HepG2 (cell line): ENCODE measurements at regions not wholly inside any gene's neighbourhood (a gene's known extent, or its start where the extent isn't known, plus 50 kb on each side); places are given as distances from the start of the nearest gene placed in this dataset.

Experiments
- ATAC-seq: fragments of 200-7000 bp; cut with Tn5 transposase; 3 replicates; pipeline ENCODE4 v1.9.1; 2020; ENCODE audit warnings: mild to moderate bottlenecking, moderate library complexity
- BruUV-seq: library from RNA; stranded (reverse); fragments of 400-500 nt; replicated peaks from 2 replicates; lab custom pipeline; 2021; lab: Mats Ljungman, UMichigan
- CTCF ChIA-PET: fragments of 300-600 bp; formaldehyde crosslinking; extraction: SDS; loops from one replicate; lab custom pipeline; 2021; ENCODE audit warnings: low total read pairs, inconsistent platforms, low intra/inter-chr PET ratio; lab: Yijun Ruan, JAX
- POLR2A ChIA-PET: fragments of 350-600 bp; sonication (Branson Sonifier 250); formaldehyde crosslinking; loops from one replicate; lab custom pipeline; 2020; ENCODE audit warnings: antibody characterized with exemption, inconsistent platforms; lab: Yijun Ruan, JAX
- DNase-seq: peaks from one replicate; pipeline ENCODE4 v3.0.0-alpha.2; 2015; ENCODE audit warnings: low spot score
- FAIRE-seq: peaks from 3 replicates; lab custom pipeline; 2011; peaks lifted over from hg19 to GRCh38; lab: Jason Lieb, UNC
- H2AFZ ChIP-seq: one replicate; pipeline ENCODE4 v1.6.1; 2011; ENCODE audit warnings: low read length, inconsistent platforms
- H3K27ac ChIP-seq: fragments of 300-600 bp; 3 replicates; pipeline ENCODE4 v1.8.0; 2011; ENCODE audit warnings: mixed run types, mild to moderate bottlenecking, mixed read lengths, low read length, inconsistent platforms; ENCODE audit not compliant: insufficient read depth; ENCODE audit errors: extremely low read length
- H3K27me3 ChIP-seq, 2 experiments: fragments of 200-600 bp in 1 of 2; 2 replicates in 1 of 2; 3 replicates in 1 of 2; pipeline versions ENCODE4 v1.6.0 to v1.8.0; 2011; ENCODE audit warnings: low read length in 2 of 2, mild to moderate bottlenecking in 2 of 2, moderate library complexity in 2 of 2, inconsistent platforms in 1 of 2; ENCODE audit not compliant: insufficient read depth in 2 of 2, control insufficient read depth in 1 of 2
- H3K36me3 ChIP-seq, 2 experiments: fragments of 200-600 bp in 1 of 2; replicated peaks in 1 of 2; 2 replicates in 1 of 2; 3 replicates in 1 of 2; pipeline versions ENCODE4 v1.5.1 to v1.8.0; 2011; ENCODE audit warnings: low read length in 2 of 2, inconsistent platforms in 1 of 2; ENCODE audit not compliant: insufficient read depth in 2 of 2, control insufficient read depth in 1 of 2
- H3K4me1 ChIP-seq: 2 replicates; pipeline ENCODE4 v1.5.1; 2012; ENCODE audit warnings: low read length, inconsistent platforms; ENCODE audit not compliant: insufficient read depth
- H3K4me2 ChIP-seq: 2 replicates; pipeline ENCODE4 v1.6.0; 2011; ENCODE audit warnings: low read depth, low read length, inconsistent platforms
- H3K4me3 ChIP-seq, 3 experiments: fragments of 200-600 bp in 1 of 3; sonication (generic), shearing (Covaris generic) in 1 of 3; replicated peaks in 1 of 3; 2 replicates each; pipeline ENCODE4 v1.5.1; 2011 to 2016; ENCODE audit warnings: low read length in 3 of 3, inconsistent platforms in 2 of 3, low read depth in 2 of 3, mild to moderate bottlenecking in 2 of 3, control low read depth in 1 of 3, mixed read lengths in 1 of 3; ENCODE audit not compliant: insufficient read depth in 1 of 3
- H3K79me2 ChIP-seq: one replicate; pipeline ENCODE4 v1.6.1; 2011; ENCODE audit warnings: low read length, inconsistent platforms; ENCODE audit not compliant: insufficient read depth
- H3K9ac ChIP-seq: 2 replicates; pipeline ENCODE4 v1.6.0; 2011; ENCODE audit warnings: mild to moderate bottlenecking, low read depth, low read length, inconsistent platforms; ENCODE audit not compliant: insufficient read depth
- H3K9me3 ChIP-seq: 2 replicates; pipeline ENCODE4 v1.5.1; 2012; ENCODE audit warnings: mild to moderate bottlenecking, low read length
- H4K20me1 ChIP-seq: 2 replicates; pipeline ENCODE4 v1.6.0; 2011; ENCODE audit warnings: inconsistent platforms, mild to moderate bottlenecking, low read length, moderate library complexity; ENCODE audit not compliant: insufficient read depth
- CC2D1A ChIP-seq: sonication (generic); formaldehyde crosslinking; IDR thresholded peaks from 2 replicates; pipeline ENCODE4 v1.8.1; 2023; ENCODE audit warnings: mild to moderate bottlenecking, missing genetic modification reagents
- FOSL1 ChIP-seq: sonication (generic); formaldehyde crosslinking; IDR thresholded peaks from 2 replicates; pipeline ENCODE4 v1.9.0; 2021; ENCODE audit warnings: missing genetic modification reagents, borderline replicate concordance
- FOXA3 ChIP-seq: IDR thresholded peaks from 2 replicates; pipeline ENCODE4 v1.6.1; 2016; ENCODE audit warnings: missing genetic modification reagents, missing compliant biosample characterization
- GPBP1L1 ChIP-seq: sonication (generic); formaldehyde crosslinking; IDR thresholded peaks from 2 replicates; pipeline ENCODE4 v1.5.0; 2020; ENCODE audit warnings: mild to moderate bottlenecking, missing genetic modification reagents
- HOXD1 ChIP-seq: sonication (generic); formaldehyde crosslinking; IDR thresholded peaks from 2 replicates; pipeline ENCODE4 v1.5.0; 2020; ENCODE audit warnings: missing genetic modification reagents
- LRRFIP1 ChIP-seq: sonication (generic); formaldehyde crosslinking; conservative IDR thresholded peaks from 2 replicates; pipeline ENCODE4 v1.4.0; 2020; ENCODE audit warnings: missing genetic modification reagents
- POLR2A ChIP-seq, 2 experiments: IDR thresholded peaks; 2 replicates each; pipeline ENCODE4 v1.6.1; 2011; ENCODE audit warnings: low read depth in 2 of 2, low read length in 2 of 2, mild to moderate bottlenecking in 1 of 2, moderate library complexity in 1 of 2; ENCODE audit not compliant: insufficient read depth in 1 of 2
- RFXANK ChIP-seq: IDR thresholded peaks from 2 replicates; pipeline ENCODE4 v1.6.1; 2016
- SMYD3 ChIP-seq: sonication (generic); formaldehyde crosslinking; IDR thresholded peaks from 2 replicates; pipeline ENCODE4 v1.8.1; 2023; ENCODE audit warnings: mild to moderate bottlenecking, missing genetic modification reagents
- TRIM24 ChIP-seq: sonication (generic); formaldehyde crosslinking; IDR thresholded peaks from 2 replicates; pipeline ENCODE4 v1.8.0; 2022; ENCODE audit warnings: mild to moderate bottlenecking, missing genetic modification reagents
- WIZ ChIP-seq: sonication (generic); formaldehyde crosslinking; IDR thresholded peaks from 2 replicates; pipeline ENCODE4 v1.5.1; 2020; ENCODE audit warnings: mild to moderate bottlenecking, missing genetic modification reagents
- ZNF326 ChIP-seq: sonication (generic); formaldehyde crosslinking; IDR thresholded peaks from 2 replicates; pipeline ENCODE4 v1.4.0; 2020; ENCODE audit warnings: missing genetic modification reagents, borderline replicate concordance
- ZNF576 ChIP-seq: sonication (generic); formaldehyde crosslinking; IDR thresholded peaks from 2 replicates; pipeline ENCODE4 v1.4.0; 2020; ENCODE audit warnings: mild to moderate bottlenecking, missing genetic modification reagents
- WGBS: methylation state at CpG from one replicate; pipeline ENCODE4 v1.1.6; 2017; ENCODE audit warnings: low lambda C conversion rate; 5-methylcytosine and 5-hydroxymethylcytosine counted together
- in situ Hi-C: cut with HindIII; loops from 2 replicates; pipeline ENCODE4 v1.10.0; 2017; ENCODE audit warnings: low pct_unique_long_range_greater_than_20kb; ENCODE audit not compliant: extremely low pct_ligation_motif_present
- intact Hi-C: fragments of 100-400 bp; cut with micrococcal nuclease; formaldehyde crosslinking; loops from one replicate; pipeline ENCODE4 v1.10.0; 2022; ENCODE audit not compliant: unreplicated experiment

- TF ChIP-seq GPBP1L1 (CRISPR knock-in tag) (no peak), FOXA3 (CRISPR knock-in tag) (no peak), CC2D1A (no peak), SMYD3 (no peak), ZNF576 (CRISPR knock-in tag) (no peak), ZNF326 (CRISPR knock-in tag) (no peak), HOXD1 (no peak), WIZ (CRISPR knock-in tag) (no peak), LRRFIP1 (CRISPR knock-in tag) (no peak)
Observed at GRCh38 chr21:28489162-28489561, 503.5 kb downstream of the LTN1 start (continued).

GRCh38 chr21:28487455-28488070 lies 505.1 kb downstream of the LTN1 start:
- H3K4me1 ChIP-seq = no peaks in the 10 kb centered on the region
- H4K20me1 ChIP-seq = no peaks in the 10 kb centered on the region
- H2AFZ ChIP-seq = no peak overlapping the region
- no peak overlapping the region for H3K4me2 ChIP-seq
- DNase-seq (no peak), FAIRE-seq (no peak), ATAC-seq (no peak)
- H3K27me3 ChIP-seq = no peaks in the 10 kb centered on the region
- no peak overlapping the region for H3K4me3 ChIP-seq
- H3K27ac ChIP-seq = no peak overlapping the region
- no peak for TF ChIP-seq POLR2A (IDR thresholded peaks at IDR 0.05; ENCODE audit: insufficient read depth in 1 of 2, low read depth in 2 of 2, low read length in 2 of 2)
- no peak for TF ChIP-seq RFXANK (CRISPR knock-in tag)
- no peak for TF ChIP-seq TRIM24
- no peak for TF ChIP-seq FOSL1
- peaks cover 20% of the 10 kb centered on the region for H3K9me3 ChIP-seq
- intact Hi-C loops = no loop called here
- BruUV-seq = no TSS peak
- ChIA-PET CTCF (no interaction called here), POLR2A (no interaction called here)
- in situ Hi-C loops = no loop called here
- H3K79me2 ChIP-seq = no peaks in the 10 kb centered on the region
- no peaks in the 10 kb centered on the region for H3K36me3 ChIP-seq
- WGBS = 12% methylated on average over 9 of the region's 9 CpGs
- H3K9ac ChIP-seq = no peak overlapping the region
